Lung (tissue), 11 donors: ENCODE measurements at regions not wholly inside any gene's neighbourhood (a gene's known extent, or its start where the extent isn't known, plus 50 kb on each side); places are given as distances from the start of the nearest gene placed in this dataset.

Experiments used
- ATAC-seq: fragments of 200-7000 bp; cut with Tn5 transposase; one replicate; pipeline ENCODE4 v1.9.1; 2020; ENCODE audit warnings: moderate number of reproducible peaks; ENCODE audit not compliant: insufficient read depth, low FRiP score
- DNase-seq, 3 donors: peaks; one replicate each; pipeline ENCODE4 v3.0.0-alpha.2; 2013 to 2017
- H3K27ac ChIP-seq, 2 donors: one replicate each; pipeline ENCODE4 v1.5.1; 2013; ENCODE audit warnings: mild to moderate bottlenecking in 2 of 2, moderate library complexity in 2 of 2, control low read depth in 1 of 2, inconsistent platforms in 1 of 2, low read depth in 1 of 2, low read length in 1 of 2
- H3K27me3 ChIP-seq, 3 donors: one replicate each; pipeline ENCODE4 v1.5.1; 2013; ENCODE audit warnings: low read length in 2 of 3; ENCODE audit not compliant: control insufficient read depth in 3 of 3, insufficient read depth in 3 of 3
- H3K36me3 ChIP-seq, 4 donors: one replicate each; pipeline ENCODE4 v1.5.1; 2013; ENCODE audit warnings: low read length in 4 of 4, mild to moderate bottlenecking in 1 of 4, moderate library complexity in 1 of 4; ENCODE audit not compliant: control insufficient read depth in 4 of 4, insufficient read depth in 4 of 4
- H3K4me1 ChIP-seq, 5 donors: one replicate each; pipeline ENCODE4 v1.5.1; 2013; ENCODE audit warnings: low read length in 5 of 5, mild to moderate bottlenecking in 2 of 5, moderate library complexity in 1 of 5; ENCODE audit not compliant: control insufficient read depth in 5 of 5, insufficient read depth in 5 of 5
- H3K4me3 ChIP-seq: one replicate; pipeline ENCODE4 v1.5.1; 2013; ENCODE audit warnings: mild to moderate bottlenecking, control low read depth, moderate library complexity
- H3K9ac ChIP-seq, 2 donors: one replicate each; pipeline ENCODE4 v1.5.1; 2013; ENCODE audit warnings: low read length in 2 of 2, control low read depth in 1 of 2; ENCODE audit not compliant: insufficient read depth in 1 of 2
- H3K9me3 ChIP-seq, 4 donors: one replicate each; pipeline ENCODE4 v1.5.1; 2013; ENCODE audit warnings: low read length in 3 of 4, mild to moderate bottlenecking in 1 of 4, moderate library complexity in 1 of 4; ENCODE audit not compliant: control insufficient read depth in 4 of 4, insufficient read depth in 3 of 4
- CTCF ChIP-seq: IDR thresholded peaks from 2 replicates; pipeline ENCODE4 v1.5.1; 2012; ENCODE audit warnings: mild to moderate bottlenecking; ENCODE audit errors: control extremely low read depth, extremely low read depth
- WGBS, 2 donors: extraction: QIAGEN DNeasy Blood & Tissue Kit; methylation state at CpG; one replicate each; pipeline ENCODE4 v1.1.7; 2013; 5-methylcytosine and 5-hydroxymethylcytosine counted together
- donor health status: control.
- donor health status: control.
- donor health status: Bipolar disorder and iron deficiency.
- donor health status: healthy.
- donor health status: DM: yes; HTN: yes; CAD: no.

GRCh38 chr7:33677556-33677955, 227.8 kb upstream of the BMPER start:
- ATAC-seq = no peak
- no peaks in the 10 kb centered on the region for H3K27me3 ChIP-seq
- no peak overlapping the region for H3K9ac ChIP-seq
- WGBS, 2 donors = 72 to 86% methylated on average over 4 of the region's 4 CpGs
- H3K27ac ChIP-seq = no peak overlapping the region
- H3K4me3 ChIP-seq = no peak overlapping the region
- no peaks in the 10 kb centered on the region for H3K4me1 ChIP-seq
- H3K36me3 ChIP-seq = peaks cover 0 to 1% (median 0%) of the 10 kb centered on the region in 4 donors
- no peaks in the 10 kb centered on the region for H3K9me3 ChIP-seq
- no peak for TF ChIP-seq CTCF
- no peak for DNase-seq

- no peak overlapping the region for H3K4me3 ChIP-seq
- H3K4me1 ChIP-seq = no peaks in the 10 kb centered on the region
- WGBS, 2 donors = 90 to 94% methylated on average over 2 of the region's 2 CpGs
- DNase-seq = no peak
- no peak overlapping the region for H3K27ac ChIP-seq
- TF ChIP-seq CTCF = no peak
- no peaks in the 10 kb centered on the region for H3K9me3 ChIP-seq
- ATAC-seq = no peak
- no peak overlapping the region for H3K9ac ChIP-seq
- H3K27me3 ChIP-seq = no peaks in the 10 kb centered on the region
- peaks cover 0 to 1% (median 0%) of the 10 kb centered on the region in 4 donors for H3K36me3 ChIP-seq
Measured at GRCh38 chr7:33678569-33679335, 226.6 kb upstream of the BMPER start.

GRCh38 chr7:33680682-33681081, 224.7 kb upstream of the BMPER start:
- Histone ChIP-seq H3K27ac (no peak overlapping the region), H3K9ac (no peak overlapping the region), H3K4me1 (peaks cover 0 to 5% (median 0%) of the 10 kb centered on the region in 5 donors), H3K36me3 (peaks cover 0 to 1% (median 0%) of the 10 kb centered on the region in 4 donors), H3K9me3 (no peaks in the 10 kb centered on the region), H3K27me3 (no peaks in the 10 kb centered on the region), H3K4me3 (no peak overlapping the region)
- ATAC-seq (no peak), DNase-seq (no peak)
- no peak for TF ChIP-seq CTCF
- 80 to 81% methylated on average over 2 of the region's 2 CpGs for WGBS, 2 donors
